CD4-positive, alpha-beta T cell treated with Interleukin-15 for 4 hours (primary cell): ENCODE measurements at regions not wholly inside any gene's neighbourhood (a gene's known extent, or its start where the extent isn't known, plus 50 kb on each side); places are given as distances from the start of the nearest gene placed in this dataset.
"Not testable (repeated sequence)": the region's sequence is repeated elsewhere in the genome, so short reads cannot be mapped to it uniquely, and the experiment has no call there.

ENCODE experiments used
- DNase-seq: peaks from one replicate; pipeline ENCODE4 v3.0.0-alpha.2; 2020; ENCODE audit warnings: low spot score

DNA sequence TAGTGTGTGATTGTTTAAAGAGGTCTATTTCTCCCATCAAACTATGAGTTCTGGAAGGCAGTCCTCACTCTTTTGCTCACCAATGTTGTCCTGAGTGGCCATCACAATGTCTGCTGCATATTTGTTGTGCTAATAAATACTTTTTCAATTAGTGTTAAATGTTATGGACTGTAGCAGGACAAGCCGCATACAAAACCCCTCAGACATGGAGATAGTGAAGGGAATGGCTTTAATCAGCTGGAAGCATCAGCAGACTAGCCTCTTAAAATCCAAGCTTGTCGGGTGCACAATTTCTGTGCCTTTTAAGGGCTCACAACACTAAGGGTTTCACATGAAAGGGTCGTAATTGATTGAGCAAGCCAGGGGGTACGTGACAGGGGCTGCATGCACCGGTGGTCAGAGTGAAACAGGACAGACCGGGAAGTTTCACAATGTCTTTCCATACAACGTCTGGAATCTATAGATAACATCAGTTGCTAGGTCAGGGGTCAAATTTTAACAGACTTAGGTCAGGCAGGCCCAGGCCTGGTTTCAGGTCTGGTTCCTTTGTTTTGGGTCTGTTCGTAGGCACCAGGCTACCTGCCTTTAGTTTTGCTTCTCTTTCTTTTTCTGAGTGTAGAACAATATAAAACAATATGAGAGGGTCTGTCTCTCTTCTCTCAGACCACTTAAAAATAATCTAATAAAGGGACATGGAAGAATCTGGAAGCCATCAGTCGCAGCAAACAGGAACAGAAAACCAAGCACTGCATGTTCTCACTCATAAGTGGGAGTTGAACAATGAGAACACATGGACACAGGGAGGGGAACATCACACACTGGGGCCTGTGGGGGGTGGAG, 327.6 kb upstream of the HTR1E start:
- DNase-seq = no peak

DNA sequence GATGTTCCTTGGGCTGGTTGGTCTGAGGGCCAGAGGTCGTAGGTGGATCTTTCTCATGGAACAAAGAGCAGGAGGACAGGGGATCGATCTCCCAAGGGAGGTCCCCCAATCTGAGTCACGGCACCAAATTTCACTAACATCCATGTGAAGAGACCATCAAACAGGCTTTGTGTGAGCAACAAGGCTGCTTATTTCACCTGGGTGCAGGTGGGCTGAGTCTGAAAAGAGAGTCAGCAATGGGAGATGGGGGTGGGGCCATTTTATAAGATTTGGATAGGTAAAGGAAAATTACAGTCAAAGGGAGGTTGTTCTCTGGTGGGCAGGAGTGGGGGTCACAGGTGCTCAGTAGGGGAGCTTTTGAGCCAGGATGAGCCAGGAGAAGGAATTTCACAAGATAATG, 334.0 kb upstream of the HTR1E start:
- not testable (repeated sequence) for DNase-seq

DNA sequence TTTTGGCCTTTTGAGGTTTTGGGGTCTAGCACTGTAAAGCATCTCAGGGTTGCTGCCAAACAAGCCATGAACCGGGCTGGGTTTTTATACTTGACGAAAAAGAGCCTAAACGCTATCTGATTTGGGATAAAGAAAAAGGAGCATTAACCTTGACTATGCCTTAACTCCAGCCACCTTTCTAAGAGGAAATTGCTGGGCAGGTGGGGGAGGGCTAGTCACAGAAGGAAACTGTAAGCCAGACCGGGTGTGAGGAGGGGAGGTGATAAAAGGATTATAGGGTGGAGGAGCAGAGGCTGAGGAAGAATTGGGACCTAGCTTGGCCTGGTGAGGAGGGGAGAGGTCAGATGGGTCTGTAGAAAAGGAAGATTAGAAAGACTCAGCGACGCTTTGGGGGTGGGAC, 335.2 kb upstream of the HTR1E start:
- not testable (repeated sequence) for DNase-seq

DNA sequence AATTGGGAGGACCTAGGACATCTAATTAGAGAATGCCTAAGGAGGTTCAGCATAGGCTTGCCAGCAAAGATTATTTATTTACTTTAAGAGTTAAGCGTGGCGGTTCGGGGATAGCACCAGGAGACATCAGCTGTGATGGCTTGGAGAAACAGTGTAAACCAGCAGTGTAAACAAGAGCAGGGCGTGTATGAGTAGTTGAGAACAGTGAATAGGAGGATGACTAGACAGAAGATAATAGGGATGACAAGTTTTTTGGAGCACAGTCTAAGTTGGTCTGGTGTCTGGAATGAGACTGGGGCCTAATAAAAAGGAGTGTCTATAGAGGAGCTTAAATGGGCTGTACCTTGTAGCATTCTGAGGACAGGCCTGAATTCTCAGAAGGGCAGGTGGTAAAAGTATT, 338.4 kb upstream of the HTR1E start:
- DNase-seq = not testable (repeated sequence)

DNA sequence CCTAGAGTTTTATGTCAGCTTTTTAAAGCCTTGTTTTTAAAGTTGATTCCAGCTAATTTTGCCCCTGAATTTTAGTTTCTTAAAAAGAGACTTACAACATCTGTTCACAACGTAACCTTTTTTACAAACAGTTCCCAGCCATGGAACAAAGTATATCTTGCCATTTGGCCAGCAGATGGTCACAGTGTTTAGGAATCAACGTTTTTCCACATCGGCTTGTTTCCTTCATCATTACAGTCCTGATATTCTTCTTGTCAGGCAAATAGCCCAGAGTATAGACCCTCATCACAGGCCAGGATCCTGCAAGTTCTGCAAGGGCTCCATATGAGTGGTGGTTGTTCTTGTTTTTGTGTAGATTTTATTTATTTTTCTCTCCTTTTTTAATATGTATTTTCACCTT, 341.7 kb upstream of the HTR1E start:
- no peak for DNase-seq

DNA sequence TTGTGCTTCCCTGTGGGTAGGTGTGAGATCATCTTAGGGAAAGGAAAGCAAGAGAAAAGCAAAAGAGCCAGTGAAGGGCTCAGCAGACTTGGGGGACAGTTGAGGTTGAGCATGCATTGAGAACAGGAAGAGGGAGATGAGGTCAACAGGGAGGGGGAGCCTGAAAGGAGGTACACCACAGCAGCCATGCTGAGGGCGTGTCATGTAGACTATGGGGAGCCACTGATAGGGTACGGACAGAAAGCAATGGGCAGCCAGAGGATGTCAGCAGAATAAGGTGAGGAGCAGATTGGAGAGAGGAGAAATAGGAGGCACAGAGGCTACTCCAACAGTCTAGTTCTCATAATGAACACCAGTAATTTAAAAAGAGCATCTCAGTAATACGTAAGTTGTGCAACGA, 351.1 kb upstream of the HTR1E start:
- DNase-seq = no peak

DNA sequence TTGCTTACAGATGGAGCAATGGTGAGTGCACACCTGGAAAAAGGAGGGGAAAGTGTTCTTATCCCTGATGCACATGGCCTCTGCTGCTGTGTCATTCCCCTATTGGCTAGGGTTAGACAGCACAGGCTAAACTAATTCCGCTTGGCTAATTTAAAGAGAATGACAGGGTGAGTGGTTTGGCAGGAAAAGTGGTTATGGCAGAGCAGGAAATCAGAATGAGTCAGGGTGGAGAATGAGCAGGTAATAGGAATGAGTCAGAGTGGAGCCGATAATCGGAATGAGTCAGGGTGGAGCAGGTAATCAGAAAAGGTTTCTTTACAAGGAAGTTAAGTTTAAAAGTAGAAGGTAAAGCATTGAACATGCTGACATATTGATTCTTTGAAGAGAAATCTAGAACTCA, 355.5 kb upstream of the HTR1E start:
- no peak for DNase-seq

DNA sequence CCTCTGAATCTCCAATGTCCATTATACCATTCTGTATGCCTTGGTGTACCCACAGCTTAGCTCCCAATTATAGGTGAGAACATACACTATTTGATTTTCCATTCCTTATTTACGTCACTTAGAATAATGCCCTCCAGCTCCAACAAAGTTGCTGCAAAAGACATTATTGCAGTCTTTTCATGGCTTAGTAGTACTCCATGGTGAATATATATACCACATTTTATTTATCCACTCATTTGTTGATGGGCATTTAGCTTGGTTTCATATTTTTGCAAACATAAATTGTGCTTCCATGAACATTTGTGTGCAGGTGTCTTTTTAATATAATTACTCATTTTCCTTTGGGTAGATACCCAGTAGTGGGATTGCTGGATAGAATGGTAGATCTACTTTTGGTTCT, 374.1 kb upstream of the HTR1E start:
- no peak for DNase-seq

DNA sequence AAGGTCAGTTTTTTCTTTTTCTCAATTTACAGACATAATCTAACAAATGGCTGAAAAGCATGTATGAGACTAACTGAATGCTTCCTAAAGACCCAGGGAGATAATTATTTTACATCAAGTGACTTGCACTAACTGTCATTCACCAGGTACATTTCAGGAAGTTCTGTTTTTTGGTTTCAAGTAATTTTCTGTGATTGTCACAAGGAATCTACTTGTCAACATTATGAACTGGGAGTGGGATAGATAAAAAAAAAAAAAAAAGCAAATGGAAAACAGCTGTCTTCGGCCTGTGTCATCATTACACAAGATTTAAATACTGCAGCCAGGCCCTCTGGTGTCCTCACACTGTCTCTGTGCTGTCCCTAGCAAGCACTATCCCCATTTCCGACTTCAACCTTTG, 379.0 kb upstream of the HTR1E start:
- DNase-seq = no peak

DNA sequence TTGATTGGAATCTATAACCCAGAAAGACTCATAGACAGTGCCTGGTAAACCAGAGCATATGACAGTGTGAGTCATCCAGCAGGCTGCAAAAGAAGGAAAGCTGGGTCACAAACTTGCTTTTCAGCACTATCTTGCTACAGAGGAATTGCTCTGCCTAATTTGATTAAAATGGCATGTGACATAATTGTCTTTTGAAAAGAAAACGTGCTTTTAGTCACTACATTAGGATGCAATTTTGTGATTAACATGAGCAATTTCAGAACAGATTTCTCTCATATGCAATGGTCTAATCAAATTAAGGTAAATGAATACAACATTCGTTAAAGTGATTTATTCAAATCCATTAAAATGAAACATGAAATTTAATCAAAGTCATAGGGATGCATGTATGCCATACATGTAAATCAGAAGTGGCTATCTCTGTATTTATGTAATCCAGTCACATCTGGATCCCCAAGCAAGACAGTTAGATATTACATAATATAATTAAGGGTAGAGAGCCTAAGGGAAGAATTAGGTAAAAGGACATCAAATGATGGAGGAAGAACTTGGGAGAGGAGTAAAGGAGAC, 400.0 kb upstream of the HTR1E start:
- no peak for DNase-seq

DNA sequence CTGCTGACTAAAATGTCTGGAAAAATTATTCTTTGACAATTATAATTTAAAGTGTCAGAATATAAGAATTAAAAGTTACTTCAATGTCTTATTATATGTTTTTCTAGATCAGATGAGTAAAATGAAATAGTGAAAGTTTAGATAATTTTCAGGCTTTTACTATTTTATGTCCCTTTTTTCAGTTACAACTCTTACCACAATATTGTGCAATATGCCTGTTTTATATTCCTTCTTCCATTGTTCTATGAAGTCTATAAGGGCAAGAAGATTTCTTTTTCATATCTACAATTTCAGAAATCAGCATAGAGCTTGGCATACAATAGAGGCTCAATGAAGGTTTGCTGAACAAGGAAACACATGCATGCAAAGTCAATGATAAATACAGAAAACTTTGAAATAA, 401.2 kb upstream of the HTR1E start:
- no peak for DNase-seq

DNA sequence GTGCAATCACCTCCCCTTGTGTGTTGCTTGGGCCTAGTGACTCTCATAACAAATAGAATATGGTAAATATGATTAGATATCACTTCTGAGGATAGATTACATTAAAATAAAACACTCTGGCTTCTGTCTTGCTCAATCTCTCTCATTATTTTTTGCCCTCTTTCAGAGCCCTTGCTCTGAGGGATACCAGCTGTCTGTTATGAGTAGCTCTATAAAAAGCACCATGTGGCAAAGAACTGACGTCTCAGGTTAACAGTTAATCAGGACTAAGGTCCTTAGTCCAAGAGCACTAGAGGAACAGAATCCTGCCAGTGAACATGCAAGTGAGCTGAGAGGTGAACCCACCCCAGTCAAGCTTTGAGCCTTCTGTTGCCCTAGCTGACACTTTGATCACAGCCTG, 402.2 kb upstream of the HTR1E start:
- no peak for DNase-seq

DNA sequence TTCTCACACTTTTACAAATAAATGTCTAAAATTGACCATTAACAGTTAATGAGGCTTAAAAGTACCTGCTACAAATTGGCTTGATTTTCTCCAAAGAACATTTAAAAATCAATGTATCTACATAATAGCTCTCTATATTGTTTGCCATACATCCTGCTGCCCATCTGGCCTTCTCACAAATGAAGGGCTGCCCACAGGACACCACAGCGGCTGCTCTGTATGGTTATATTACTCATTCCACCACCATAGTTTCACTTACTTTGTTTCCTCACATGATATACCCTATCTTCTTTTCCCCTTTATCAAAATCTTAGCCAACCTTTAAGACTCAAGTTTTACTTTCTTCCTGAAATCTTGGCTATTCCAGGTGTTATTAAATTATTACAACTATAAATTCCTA, 407.7 kb upstream of the HTR1E start:
- DNase-seq = no peak

DNA sequence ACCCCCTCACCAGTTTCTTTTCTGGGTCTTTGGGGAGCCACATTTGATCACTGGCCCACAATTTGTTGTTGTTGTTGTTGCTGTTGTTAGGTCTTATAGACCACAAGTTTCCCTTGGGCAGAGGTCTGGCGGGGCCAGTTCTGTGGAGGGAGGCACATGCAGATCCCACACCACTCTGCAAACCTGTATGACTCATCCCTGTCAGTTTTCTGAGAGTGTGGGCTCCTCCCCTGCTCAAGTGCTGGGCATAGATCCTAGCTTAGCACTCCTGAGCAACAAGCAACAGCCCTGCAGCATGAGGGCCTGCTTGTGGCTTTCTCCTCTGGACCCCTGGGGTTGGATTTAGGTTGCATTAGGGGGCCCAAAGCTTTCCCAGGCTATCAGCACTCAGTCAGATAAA, 411.1 kb upstream of the HTR1E start:
- DNase-seq = no peak

DNA sequence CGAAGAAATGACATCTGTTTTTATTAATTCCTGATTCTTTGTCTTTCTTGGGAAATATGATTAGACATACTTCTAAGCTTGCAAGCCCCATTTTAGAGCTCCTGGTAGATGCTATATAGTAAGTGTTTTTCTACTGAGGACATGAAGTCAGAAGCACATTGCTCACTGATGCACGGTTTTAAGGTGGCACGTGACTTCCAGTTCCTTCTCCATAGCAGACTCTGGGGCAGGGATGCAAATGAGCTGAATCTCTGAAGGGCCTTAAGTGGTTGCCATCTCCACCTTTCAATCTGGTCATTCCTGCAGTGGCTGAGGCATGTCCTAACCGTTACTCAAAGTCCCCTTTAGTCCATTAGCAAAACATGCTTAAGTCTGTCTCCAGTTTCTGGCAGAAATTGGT, 421.2 kb upstream of the HTR1E start:
- DNase-seq = no peak

DNA sequence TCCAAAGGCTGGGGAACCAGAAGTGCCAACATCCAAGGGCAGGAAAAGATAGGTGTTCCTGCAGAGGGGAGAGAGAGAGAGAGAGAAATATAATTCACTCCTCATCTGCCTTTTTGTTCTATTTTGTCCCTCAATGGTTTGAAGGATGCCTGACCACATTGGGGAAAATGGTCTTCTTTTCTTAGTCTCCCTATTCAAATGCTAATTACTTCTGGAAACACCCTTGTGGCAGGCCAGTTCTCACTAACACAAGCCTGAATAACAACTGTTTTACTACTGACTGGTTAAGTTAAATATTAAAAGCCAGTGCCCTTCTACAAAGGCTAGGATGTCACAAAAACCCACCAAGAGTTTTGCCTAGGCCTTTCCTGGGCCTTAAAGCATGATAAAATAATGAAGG, 425.4 kb upstream of the HTR1E start:
- no peak for DNase-seq

DNA sequence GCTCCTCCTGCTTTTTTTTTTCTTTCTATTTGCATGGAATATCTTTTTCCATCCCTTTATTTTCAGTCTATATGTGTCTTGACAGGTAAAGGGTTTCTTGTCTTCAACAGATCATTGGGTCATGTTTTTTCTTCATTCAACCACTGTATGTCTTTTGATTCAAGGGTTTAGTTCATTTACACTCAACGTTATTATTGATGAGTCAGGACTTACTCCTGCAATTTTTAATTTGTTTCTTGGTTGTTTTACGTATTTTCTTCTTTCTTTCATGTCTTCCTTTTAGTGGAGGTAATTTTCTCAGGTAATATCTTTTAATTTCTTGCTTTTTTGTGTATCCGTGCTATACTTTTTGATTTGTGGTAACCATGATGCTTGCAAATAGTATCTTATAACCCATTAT, 429.1 kb upstream of the HTR1E start:
- no peak for DNase-seq

DNA sequence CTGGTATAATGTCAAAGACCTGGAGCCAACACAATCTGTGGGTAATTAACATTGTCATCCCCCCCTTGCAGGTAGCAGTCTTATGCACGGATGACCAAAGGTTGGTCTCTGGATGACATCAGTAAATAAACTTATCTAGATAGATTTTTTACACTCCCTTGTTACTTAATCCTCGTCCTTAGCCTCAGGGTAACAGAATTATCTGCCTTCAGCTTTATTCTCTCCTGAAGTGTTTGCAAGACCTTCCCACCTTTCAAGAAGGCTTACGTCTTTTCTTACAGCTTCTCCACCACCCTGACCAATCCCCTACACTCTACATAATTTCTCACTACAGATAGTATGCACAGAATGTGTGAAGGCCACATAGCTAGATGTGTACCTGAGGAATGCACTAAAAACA, 434.8 kb upstream of the HTR1E start:
- no peak for DNase-seq

DNA sequence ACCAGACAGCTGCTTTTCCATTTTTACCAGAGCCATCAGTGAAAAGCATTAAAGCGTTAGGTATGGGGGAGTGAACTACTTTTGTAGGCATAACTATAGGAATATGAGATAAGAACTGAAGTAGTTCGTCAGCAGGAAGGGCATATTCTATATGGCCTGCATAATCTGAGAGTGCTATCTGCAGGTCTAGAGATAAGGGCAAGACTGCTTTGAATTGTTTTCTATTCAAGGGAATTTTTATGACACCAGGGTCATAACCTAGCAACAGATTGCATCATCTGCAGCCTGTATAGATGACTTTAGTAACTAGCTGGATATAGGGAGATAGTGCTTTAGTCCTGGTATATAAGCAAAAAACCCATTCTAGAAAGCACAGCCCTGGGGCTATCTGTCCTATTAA, 437.3 kb upstream of the HTR1E start:
- no peak for DNase-seq

DNA sequence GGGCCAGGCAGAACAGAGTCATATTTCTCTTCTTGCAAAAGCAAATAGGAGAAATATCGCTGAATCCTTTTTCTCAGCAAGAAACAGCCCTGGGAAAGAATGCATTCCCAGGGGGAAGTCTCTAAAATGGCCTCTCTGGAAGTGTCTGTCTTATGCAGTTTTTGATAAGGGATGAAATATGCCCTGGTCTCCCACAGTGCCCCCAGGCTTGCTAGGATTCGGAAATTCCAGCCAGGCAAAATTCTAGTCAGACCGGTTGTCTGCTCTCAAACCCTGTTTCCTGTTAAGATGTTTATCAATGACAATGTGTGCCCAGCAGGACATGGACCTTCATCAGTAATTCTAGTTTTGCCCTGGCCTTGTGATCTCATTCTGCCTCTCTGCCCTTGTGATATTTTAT, 448.3 kb upstream of the HTR1E start:
- not testable (repeated sequence) for DNase-seq

DNA sequence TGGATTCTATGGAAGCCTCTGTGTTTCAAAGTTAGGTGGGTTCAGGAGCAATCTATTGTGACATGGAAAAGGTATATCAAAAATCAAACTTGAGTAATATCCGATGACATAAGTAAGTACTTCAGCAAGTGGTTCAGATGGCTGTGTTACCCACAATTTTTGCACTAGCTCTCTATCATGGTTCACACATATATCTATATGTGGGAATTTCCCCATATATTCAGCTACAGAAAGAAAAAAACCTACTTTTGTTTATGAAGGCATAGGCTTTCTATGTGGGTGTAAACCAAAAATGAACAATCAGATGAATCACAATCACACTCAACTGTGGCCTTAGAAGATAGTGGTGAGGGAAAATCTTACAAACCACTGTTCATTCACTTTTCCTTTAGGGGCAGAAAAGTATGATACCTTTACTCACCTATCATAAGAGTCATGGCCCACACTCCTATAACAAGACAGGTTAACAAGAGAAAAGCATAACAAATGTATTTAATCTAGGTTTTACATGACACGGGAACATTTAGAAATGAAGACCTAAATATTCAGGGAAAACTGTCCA, 449.6 kb upstream of the HTR1E start:
- DNase-seq = no peak

DNA sequence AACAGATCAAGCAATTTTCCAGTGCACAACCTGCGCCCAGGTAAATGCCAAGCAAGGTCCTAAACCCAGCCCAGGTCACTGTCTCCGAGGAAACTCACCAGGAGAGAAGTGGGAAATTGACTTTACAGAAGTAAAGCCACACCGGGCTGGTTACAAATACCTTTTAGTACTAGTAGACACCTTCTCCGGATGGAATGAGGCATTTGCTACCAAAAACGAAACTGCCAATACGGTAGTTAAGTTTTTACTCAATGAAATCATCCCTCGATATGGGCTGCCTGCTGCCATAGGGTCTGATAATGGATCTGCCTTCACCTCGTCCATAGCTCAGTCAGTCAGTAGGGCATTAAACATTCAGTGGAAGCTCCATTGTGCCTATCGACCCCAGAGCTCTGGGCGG, 459.0 kb upstream of the HTR1E start:
- DNase-seq = not testable (repeated sequence)

DNA sequence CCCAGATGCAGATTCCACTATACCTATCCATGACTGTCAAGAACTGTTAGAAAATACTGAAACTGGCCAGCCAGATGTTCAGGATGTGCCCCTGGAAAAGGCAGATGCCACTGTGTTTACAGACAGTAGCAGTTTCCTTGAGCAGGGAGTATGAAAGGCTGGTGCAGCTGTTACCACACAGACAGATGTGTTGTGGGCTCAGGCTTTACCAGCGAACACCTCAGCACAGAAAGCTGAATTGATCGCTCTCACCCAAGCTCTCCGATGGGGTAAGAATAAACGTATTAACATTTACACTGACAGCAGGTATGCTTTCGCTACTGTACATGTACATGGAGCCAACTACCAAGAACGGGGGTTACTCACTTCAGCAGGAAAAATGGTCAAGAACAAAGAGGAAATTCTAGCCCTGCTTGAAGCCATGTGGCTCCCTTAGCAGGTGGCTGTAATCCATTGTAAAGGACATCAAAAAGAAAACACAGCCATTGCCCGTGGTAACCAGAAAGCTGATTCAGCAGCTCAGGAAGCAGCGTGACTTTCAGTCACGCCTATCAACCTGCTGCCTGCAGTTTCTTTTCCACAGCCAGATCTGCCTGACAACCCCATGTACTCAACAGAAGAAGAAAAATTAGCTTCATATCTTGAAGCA, 459.7 kb upstream of the HTR1E start:
- no peak for DNase-seq
